BJ (cell line): ENCODE measurements at regions not wholly inside any gene's neighbourhood (a gene's known extent, or its start where the extent isn't known, plus 50 kb on each side); places are given as distances from the start of the nearest gene placed in this dataset.

ENCODE experiments used
- CTCF ChIA-PET: fragments of 350-600 bp; formaldehyde crosslinking; extraction: SDS; loops from one replicate; lab custom pipeline; 2021; ENCODE audit warnings: antibody characterized with exemption, inconsistent platforms; lab: Yijun Ruan, JAX
- POLR2A ChIA-PET: fragments of 300-600 bp; sonication (Branson Sonifier 250); formaldehyde crosslinking; extraction: SDS; loops from one replicate; lab custom pipeline; 2021; ENCODE audit warnings: antibody characterized with exemption; lab: Charles Lee
- DNase-seq: peaks from one replicate; pipeline ENCODE4 v3.0.0-alpha.2; 2011; ENCODE audit warnings: low read depth
- H3K27me3 ChIP-seq: 2 replicates; pipeline ENCODE4 v1.6.0; 2011; ENCODE audit warnings: low read length; ENCODE audit not compliant: control insufficient read depth, insufficient read depth
- H3K36me3 ChIP-seq: 2 replicates; pipeline ENCODE4 v1.5.1; 2011; ENCODE audit warnings: low read length; ENCODE audit not compliant: control insufficient read depth, insufficient read depth
- H3K4me3 ChIP-seq: 2 replicates; pipeline ENCODE4 v1.5.1; 2011; ENCODE audit warnings: low read depth, mild to moderate bottlenecking, control low read depth, low read length
- CTCF ChIP-seq: IDR thresholded peaks from 2 replicates; pipeline ENCODE4 v1.5.1; 2011; ENCODE audit warnings: low read depth, mild to moderate bottlenecking, control low read depth, inconsistent platforms, low read length, moderate library complexity; ENCODE audit not compliant: insufficient read depth

- no peaks in the 10 kb centered on the region for H3K36me3 ChIP-seq
- TF ChIP-seq CTCF = no peak
- ChIA-PET POLR2A (no interaction called here), CTCF (interaction anchor here (1.4 kb wide), 1 partner anchor 17 kb away, joined by 3 read pairs; no protein-coding TSS in a partner anchor)
- DNase-seq = no peak
- no peak overlapping the region for H3K4me3 ChIP-seq
- no peaks in the 10 kb centered on the region for H3K27me3 ChIP-seq
Observed at GRCh38 chr6:146990821-146991798, 213.1 kb upstream of the STXBP5 start.

GRCh38 chr6:146997062-146997461 is 207.2 kb upstream of the STXBP5 start:
- H3K27me3 ChIP-seq = no peaks in the 10 kb centered on the region
- no peaks in the 10 kb centered on the region for H3K36me3 ChIP-seq
- CTCF ChIA-PET = interaction anchor here (0.6 to 1.2 kb wide), 2 partner anchors 9 to 17 kb away, joined by 3 to 6 read pairs; no protein-coding TSS in a partner anchor
- H3K4me3 ChIP-seq = no peak overlapping the region
- no peak for TF ChIP-seq CTCF
- POLR2A ChIA-PET = interaction anchor here (0.7 kb wide), 1 partner anchor 83 kb away, joined by 5 read pairs; no protein-coding TSS in a partner anchor
- no peak for DNase-seq

- no peak for DNase-seq
- Histone ChIP-seq H3K36me3 (no peaks in the 10 kb centered on the region), H3K4me3 (no peak overlapping the region), H3K27me3 (no peaks in the 10 kb centered on the region)
- no peak for TF ChIP-seq CTCF
- ChIA-PET POLR2A (no interaction called here), CTCF (interaction anchor here (1.4 kb wide), 1 partner anchor 288 kb away, joined by 3 read pairs; no protein-coding TSS in a partner anchor)
Observed at GRCh38 chr6:146999766-147000165, 204.5 kb upstream of the STXBP5 start.

GRCh38 chr6:147000545-147001488 is 203.4 kb upstream of the STXBP5 start:
- Histone ChIP-seq H3K27me3 (no peaks in the 10 kb centered on the region), H3K4me3 (no peak overlapping the region), H3K36me3 (no peaks in the 10 kb centered on the region)
- TF ChIP-seq CTCF = no peak
- POLR2A ChIA-PET = interaction anchor here (0.6 kb wide), 1 partner anchor 202 kb away, joined by 3 read pairs; no protein-coding TSS in a partner anchor
- no peak for DNase-seq
- CTCF ChIA-PET = interaction anchor here (1.4 kb wide), 1 partner anchor 287 kb away, joined by 3 read pairs; no protein-coding TSS in a partner anchor
